Smooth muscle cell (in vitro differentiated cells): ENCODE measurements at regions not wholly inside any gene's neighbourhood (a gene's known extent, or its start where the extent isn't known, plus 50 kb on each side); places are given as distances from the start of the nearest gene placed in this dataset.
"Not testable (repeated sequence)": the region's sequence is repeated elsewhere in the genome, so short reads cannot be mapped to it uniquely, and the experiment has no call there.

Experiments used
- DNase-seq: peaks from one replicate; lab custom pipeline; 2025; ENCODE audit not compliant: unreplicated experiment; lab: John Stamatoyannopoulos, UW
- H2AFZ ChIP-seq: fragments of 200-600 bp; sonication (generic); 2 replicates; pipeline ENCODE4 v1.6.0; 2016; ENCODE audit warnings: antibody characterized with exemption, low read depth, mild to moderate bottlenecking
- H3F3A ChIP-seq: fragments of 200-600 bp; sonication (generic); 2 replicates; pipeline ENCODE4 v1.6.0; 2017; ENCODE audit warnings: antibody characterized with exemption, low read depth
- H3K27ac ChIP-seq: fragments of 200-600 bp; sonication (generic); 2 replicates; pipeline ENCODE4 v1.5.1; 2016; ENCODE audit warnings: low read depth, mild to moderate bottlenecking
- H3K27me3 ChIP-seq: fragments of 200-600 bp; sonication (generic); 2 replicates; pipeline ENCODE4 v1.6.1; 2016; ENCODE audit warnings: low read depth, mild to moderate bottlenecking
- H3K36me3 ChIP-seq: fragments of 200-600 bp; sonication (generic); 2 replicates; pipeline ENCODE4 v1.5.1; 2016; ENCODE audit warnings: low read depth
- H3K4me1 ChIP-seq: fragments of 200-600 bp; sonication (generic); 2 replicates; pipeline ENCODE4 v1.5.1; 2016; ENCODE audit warnings: low read depth
- H3K4me2 ChIP-seq: fragments of 200-600 bp; sonication (generic); 2 replicates; pipeline ENCODE4 v1.6.0; 2016; ENCODE audit warnings: mild to moderate bottlenecking
- H3K4me3 ChIP-seq: fragments of 200-600 bp; sonication (generic); 2 replicates; pipeline ENCODE4 v1.5.1; 2016; ENCODE audit warnings: mild to moderate bottlenecking
- H3K79me2 ChIP-seq: fragments of 200-600 bp; sonication (generic); 2 replicates; pipeline ENCODE4 v1.6.0; 2016; ENCODE audit warnings: low read depth, mild to moderate bottlenecking
- H3K9ac ChIP-seq: fragments of 200-600 bp; sonication (generic); 2 replicates; pipeline ENCODE4 v1.6.0; 2016; ENCODE audit warnings: low read depth
- H3K9me3 ChIP-seq: fragments of 200-600 bp; sonication (generic); replicated peaks from 2 replicates; pipeline ENCODE4 v1.5.1; 2016; ENCODE audit warnings: low read depth
- H4K20me1 ChIP-seq: fragments of 200-600 bp; sonication (generic); 2 replicates; pipeline ENCODE4 v1.6.0; 2016; ENCODE audit warnings: low read depth
- CTCF ChIP-seq: fragments of 200-600 bp; sonication (generic); IDR thresholded peaks from 2 replicates; pipeline ENCODE4 v1.5.1; 2017; ENCODE audit warnings: borderline replicate concordance, mild to moderate bottlenecking, antibody characterized with exemption; ENCODE audit not compliant: insufficient read depth, poor library complexity, severe bottlenecking
- WGBS: methylation state at CpG from one replicate; pipeline ENCODE4 v1.1.7; 2016; ENCODE audit warnings: low lambda C conversion rate; 5-methylcytosine and 5-hydroxymethylcytosine counted together

GRCh38 chr4:158350161-158350560 lies 139.9 kb downstream of the TMEM144 start:
- H3K79me2 ChIP-seq = no peaks in the 10 kb centered on the region
- 96% methylated on average over 1 of the region's 1 CpG for WGBS
- no peak overlapping the region for H3K4me2 ChIP-seq
- DNase-seq = no peak
- no peaks in the 10 kb centered on the region for H3F3A ChIP-seq
- no peak overlapping the region for H3K4me3 ChIP-seq
- no peaks in the 10 kb centered on the region for H3K27me3 ChIP-seq
- H3K27ac ChIP-seq = no peak overlapping the region
- no peaks in the 10 kb centered on the region for H4K20me1 ChIP-seq
- no peaks in the 10 kb centered on the region for H3K36me3 ChIP-seq
- H3K9me3 ChIP-seq = no peaks in the 10 kb centered on the region
- TF ChIP-seq CTCF = no peak
- no peaks in the 10 kb centered on the region for H3K4me1 ChIP-seq
- H3K9ac ChIP-seq = no peak overlapping the region
- no peak overlapping the region for H2AFZ ChIP-seq

GRCh38 chr4:158353541-158354304 lies 143.4 kb downstream of the TMEM144 start:
- no peaks in the 10 kb centered on the region for H3K79me2 ChIP-seq

GRCh38 chr4:158356301-158356700 lies 146.0 kb downstream of the TMEM144 start:
- no peak overlapping the region for H3K4me3 ChIP-seq
- no peak for TF ChIP-seq CTCF
- no peak overlapping the region for H3K4me2 ChIP-seq
- 92% methylated on average over 8 of the region's 8 CpGs for WGBS
- H3K27ac ChIP-seq = no peak overlapping the region
- no peaks in the 10 kb centered on the region for H3K36me3 ChIP-seq
- no peaks in the 10 kb centered on the region for H3K9me3 ChIP-seq
- no peaks in the 10 kb centered on the region for H3K79me2 ChIP-seq
- no peak overlapping the region for H2AFZ ChIP-seq
- DNase-seq = no peak
- no peaks in the 10 kb centered on the region for H4K20me1 ChIP-seq
- H3K4me1 ChIP-seq = no peaks in the 10 kb centered on the region
- H3K27me3 ChIP-seq = no peaks in the 10 kb centered on the region
- H3F3A ChIP-seq = no peaks in the 10 kb centered on the region
- H3K9ac ChIP-seq = no peak overlapping the region

More at GRCh38 chr4:158353541-158354304, 143.4 kb downstream of the TMEM144 start:
- no peaks in the 10 kb centered on the region for H4K20me1 ChIP-seq
- 82% methylated on average over 4 of the region's 4 CpGs for WGBS
- H3K4me1 ChIP-seq = no peaks in the 10 kb centered on the region
- no peak overlapping the region for H3K27ac ChIP-seq
- no peak overlapping the region for H3K4me3 ChIP-seq
- H3K36me3 ChIP-seq = no peaks in the 10 kb centered on the region
- no peak for DNase-seq
- H3K9me3 ChIP-seq = no peaks in the 10 kb centered on the region
- H3K27me3 ChIP-seq = no peaks in the 10 kb centered on the region
- H3K9ac ChIP-seq = no peak overlapping the region
- no peaks in the 10 kb centered on the region for H3F3A ChIP-seq
- no peak for TF ChIP-seq CTCF
- H2AFZ ChIP-seq = no peak overlapping the region
- H3K4me2 ChIP-seq = no peak overlapping the region

- not testable (repeated sequence) for H3F3A ChIP-seq, H2AFZ ChIP-seq, H3K4me2 ChIP-seq, H3K4me1 ChIP-seq, H3K27ac ChIP-seq, H3K9ac ChIP-seq, H3K36me3 ChIP-seq, H3K9me3 ChIP-seq, H3K79me2 ChIP-seq, H3K4me3 ChIP-seq, H4K20me1 ChIP-seq, DNase-seq, H3K27me3 ChIP-seq
- WGBS = 93% methylated on average over 9 of the region's 9 CpGs
Observed at GRCh38 chr4:158367932-158368441, 153.7 kb upstream of the RXFP1 start.
